K562 (cell line): ENCODE measurements at regions not wholly inside any gene's neighbourhood (a gene's known extent, or its start where the extent isn't known, plus 50 kb on each side); places are given as distances from the start of the nearest gene placed in this dataset.

Source experiments
- CTCF ChIP-seq, 3 experiments: IDR thresholded peaks in 2 of 3; conservative IDR thresholded peaks in 1 of 3; 2 replicates each; pipeline ENCODE4 v1.5.1; 2011 to 2012; ENCODE audit warnings: low read length in 3 of 3, mild to moderate bottlenecking in 3 of 3, control low read depth in 2 of 3, improper control_type of control experiment in 1 of 3, inconsistent platforms in 1 of 3, low read depth in 1 of 3, mixed read lengths in 1 of 3, moderate library complexity in 1 of 3; ENCODE audit not compliant: insufficient read depth in 2 of 3
- EGR1 ChIP-seq: fragments of 450-650 bp; conservative IDR thresholded peaks from 2 replicates; pipeline ENCODE4 v1.6.1; 2017; ENCODE audit warnings: mild to moderate bottlenecking
- EP300 ChIP-seq: IDR thresholded peaks from 2 replicates; pipeline ENCODE4 v1.6.1; 2012; ENCODE audit warnings: low read length, improper control_type of control experiment
- HDAC2 ChIP-seq: fragments of 450-650 bp; IDR thresholded peaks from 2 replicates; pipeline ENCODE4 v1.6.1; 2016; ENCODE audit warnings: mild to moderate bottlenecking
- KLF16 ChIP-seq: IDR thresholded peaks from 2 replicates; pipeline ENCODE4 v1.6.1; 2016; ENCODE audit warnings: antibody characterized with exemption
- MAZ ChIP-seq, 2 experiments: fragments of 450-650 bp in 1 of 2; sonication (generic) in 1 of 2; formaldehyde crosslinking; IDR thresholded peaks in 1 of 2; conservative IDR thresholded peaks in 1 of 2; 2 replicates each; pipeline versions ENCODE4 v1.4.0 to v1.5.0; 2020; ENCODE audit warnings: mild to moderate bottlenecking in 1 of 2, missing genetic modification reagents in 1 of 2
- NFIC ChIP-seq: fragments of 450-650 bp; IDR thresholded peaks from 2 replicates; pipeline ENCODE4 v1.6.1; 2017; ENCODE audit warnings: mild to moderate bottlenecking, inconsistent platforms
- PPARD ChIP-seq: fragments of 250-450 bp; sonication (Bioruptor Pico); IDR thresholded peaks from 2 replicates; pipeline ENCODE4 v1.8.0; 2022; ENCODE audit warnings: inconsistent platforms, mild to moderate bottlenecking, moderate library complexity
- RFX5 ChIP-seq: IDR thresholded peaks from 2 replicates; pipeline ENCODE4 v1.6.1; 2011; ENCODE audit warnings: low read depth, mild to moderate bottlenecking, improper control_type of control experiment, low read length
- SMARCA4 ChIP-seq: fragments of 450-650 bp; IDR thresholded peaks from 2 replicates; pipeline ENCODE4 v1.6.1; 2016
- ZBTB8A ChIP-seq: fragments of 450-650 bp; IDR thresholded peaks from 2 replicates; pipeline ENCODE4 v1.6.1; 2018; ENCODE audit warnings: mild to moderate bottlenecking, moderate library complexity; ENCODE audit not compliant: partially characterized antibody
- ZBTB9 ChIP-seq: fragments of 450-650 bp; formaldehyde crosslinking; IDR thresholded peaks from 2 replicates; pipeline ENCODE4 v1.4.0; 2020; ENCODE audit warnings: mild to moderate bottlenecking, moderate library complexity

GRCh38 chr9:107180206-107180605 is 102.9 kb upstream of the RAD23B start:
- TF ChIP-seq NFIC (no peak), RFX5 (no peak), EGR1 (no peak), KLF16 (no peak), CTCF (IDR thresholded peaks at IDR 0.05 in 2 of 3, conservative IDR thresholded peaks at IDR 0.05 in 1 of 3; ENCODE audit: insufficient read depth in 2 of 3, low read depth in 1 of 3, low read length in 3 of 3) (no peak), ZBTB8A (no peak), PPARD (CRISPR knock-in tag) (no peak), MAZ (CRISPR knock-in tag; conservative IDR thresholded peaks at IDR 0.05 in 1 of 2, IDR thresholded peaks at IDR 0.05 in 1 of 2) (no peak), EP300 (no peak), ZBTB9 (CRISPR knock-in tag) (no peak), HDAC2 (no peak), SMARCA4 (no peak)
